ENCODE measurements at regions not wholly inside any gene's neighbourhood (a gene's known extent, or its start where the extent isn't known, plus 50 kb on each side); places are given as distances from the start of the nearest gene placed in this dataset.
"Not testable (repeated sequence)": the region's sequence is repeated elsewhere in the genome, so short reads cannot be mapped to it uniquely, and the experiment has no call there.

- DNase-seq (ENCODE audit: low read depth, low spot score), result not testable (repeated sequence)
These were observed 1181.1 kb downstream of the SLITRK5 start for GRCh38 chr13:88852293-88852692.

- DNase-seq (ENCODE audit: low read depth, low spot score), result no peak
These were observed 1186.1 kb downstream of the SLITRK5 start for GRCh38 chr13:88857256-88857655.

GRCh38 chr13:88862095-88862620, 1191.0 kb downstream of the SLITRK5 start:
- no peak for DNase-seq (ENCODE audit: low read depth, low spot score)

- DNase-seq (ENCODE audit: low read depth, low spot score), result no peak
These were observed 1191.9 kb downstream of the SLITRK5 start for GRCh38 chr13:88863116-88863515.

- DNase-seq (ENCODE audit: low read depth, low spot score), result no peak
These were observed 1195.0 kb downstream of the SLITRK5 start for GRCh38 chr13:88866195-88866594.

- DNase-seq (ENCODE audit: low read depth, low spot score), result no peak
These were observed 1212.6 kb downstream of the SLITRK5 start for GRCh38 chr13:88883741-88884140.

- DNase-seq (ENCODE audit: low read depth, low spot score), result no peak
These were observed 1216.0 kb downstream of the SLITRK5 start for GRCh38 chr13:88887045-88887662.

- no peak for DNase-seq (ENCODE audit: low read depth, low spot score)
These were observed 1224.2 kb downstream of the SLITRK5 start for GRCh38 chr13:88895261-88895941.

- DNase-seq (ENCODE audit: low read depth, low spot score), result no peak
These were observed 1225.3 kb downstream of the SLITRK5 start for GRCh38 chr13:88896466-88896865.

- no peak for DNase-seq (ENCODE audit: low read depth, low spot score)
These were observed 1237.8 kb downstream of the SLITRK5 start for GRCh38 chr13:88908961-88909441.

GRCh38 chr13:88919970-88920628, 1248.9 kb downstream of the SLITRK5 start:
- DNase-seq (ENCODE audit: low read depth, low spot score), result no peak

- no peak for DNase-seq (ENCODE audit: low read depth, low spot score)
These were observed 1254.8 kb downstream of the SLITRK5 start for GRCh38 chr13:88925954-88926353.

GRCh38 chr13:88926890-88927502, 1255.8 kb downstream of the SLITRK5 start:
- no peak for DNase-seq (ENCODE audit: low read depth, low spot score)

GRCh38 chr13:88932950-88933349, 1261.8 kb downstream of the SLITRK5 start:
- no peak for DNase-seq (ENCODE audit: low read depth, low spot score)

GRCh38 chr13:88937384-88937783, 1266.2 kb downstream of the SLITRK5 start:
- DNase-seq (ENCODE audit: low read depth, low spot score), result no peak

GRCh38 chr13:88945793-88946192, 1274.6 kb downstream of the SLITRK5 start:
- DNase-seq (ENCODE audit: low read depth, low spot score), result no peak

- DNase-seq (ENCODE audit: low read depth, low spot score), result no peak
These were observed 1277.3 kb downstream of the SLITRK5 start for GRCh38 chr13:88948501-88948900.

- no peak for DNase-seq (ENCODE audit: low read depth, low spot score)
These were observed 1287.7 kb downstream of the SLITRK5 start for GRCh38 chr13:88958821-88959220.

- DNase-seq (ENCODE audit: low read depth, low spot score), result no peak
These were observed 1305.3 kb downstream of the SLITRK5 start for GRCh38 chr13:88976466-88976865.

- DNase-seq (ENCODE audit: low read depth, low spot score), result no peak
These were observed 1307.4 kb downstream of the SLITRK5 start for GRCh38 chr13:88978607-88979006.

GRCh38 chr13:88979465-88980175, 1308.4 kb downstream of the SLITRK5 start:
- no peak for DNase-seq (ENCODE audit: low read depth, low spot score)

Data from activated naive CD8-positive, alpha-beta T cell treated with anti-CD3 and anti-CD28 coated beads, Interleukin-2, amount 50 U/mL, for 16 hours (primary cell).